GM12892 (cell line): ENCODE measurements at regions not wholly inside any gene's neighbourhood (a gene's known extent, or its start where the extent isn't known, plus 50 kb on each side); places are given as distances from the start of the nearest gene placed in this dataset.

Source experiments
- POLR2A ChIP-seq: IDR thresholded peaks from 2 replicates; pipeline ENCODE4 v1.6.1; 2011; ENCODE audit warnings: low read depth, low read length, control low read depth
- POLR2AphosphoS5 ChIP-seq: IDR thresholded peaks from 2 replicates; pipeline ENCODE4 v1.6.1; 2011; ENCODE audit warnings: low read depth, low read length, control low read depth
- TAF1 ChIP-seq: IDR thresholded peaks from 2 replicates; pipeline ENCODE4 v1.6.1; 2011; ENCODE audit warnings: low read depth, mild to moderate bottlenecking, control low read depth, low read length, borderline replicate concordance

DNA sequence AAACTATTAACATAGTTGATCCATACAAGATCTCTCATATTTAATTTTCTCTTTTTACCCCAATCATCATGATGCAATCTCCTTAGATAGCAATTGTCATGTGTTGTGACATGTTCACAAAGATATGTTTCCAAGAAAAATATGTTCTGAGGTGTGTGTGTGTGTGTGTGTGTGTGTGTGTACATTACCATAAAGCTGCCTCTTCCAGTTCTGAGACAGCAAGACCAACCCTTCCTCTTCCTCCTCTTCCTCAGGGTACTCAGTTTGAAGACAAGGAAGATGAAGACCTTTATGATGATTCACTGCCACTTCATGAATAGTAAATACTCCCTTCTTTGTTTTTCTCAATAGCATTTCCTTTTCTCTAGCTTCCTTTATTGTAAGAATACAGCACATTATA, 303.3 kb upstream of the PRDM9 start:
- no peak for TF ChIP-seq TAF1
- TF ChIP-seq POLR2AphosphoS5, result no peak
- no peak for TF ChIP-seq POLR2A
